ENCODE measurements at regions not wholly inside any gene's neighbourhood (a gene's known extent, or its start where the extent isn't known, plus 50 kb on each side); places are given as distances from the start of the nearest gene placed in this dataset.

DNA sequence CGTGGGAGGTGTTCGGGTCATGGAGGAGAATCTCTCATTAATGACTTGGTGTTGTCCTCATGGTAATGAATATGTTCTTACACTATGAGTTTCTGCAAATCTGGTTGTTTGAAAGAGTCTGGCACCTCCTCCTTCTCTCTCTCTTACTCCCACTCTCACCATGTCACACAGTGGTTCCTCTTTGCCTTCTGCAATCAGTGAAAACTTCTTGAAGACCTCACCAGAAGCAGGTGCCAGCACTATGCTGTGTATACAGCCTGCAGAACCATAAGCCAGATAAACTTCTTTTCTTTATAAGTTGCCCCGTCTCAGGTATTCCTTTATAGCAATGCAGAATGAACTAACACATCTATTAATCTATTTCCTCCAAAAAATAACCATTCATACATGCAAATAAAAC, 275.0 kb downstream of the ANTXR2 start:
- 88 to 90% methylated on average over 3 of the region's 3 CpGs for WGBS, 2 donors
- Histone ChIP-seq H3K27ac (no peak overlapping the region), H3K9me3 (no peaks in the 10 kb centered on the region), H3K4me3 (replicated peaks in 1 of 3) (no peak overlapping the region), H3K27me3 (no peaks in the 10 kb centered on the region), H3K36me3 (no peaks in the 10 kb centered on the region), H3K4me1 (no peaks in the 10 kb centered on the region)
- no peak for DNase-seq
- intact Hi-C loops (cut with DNase I) = no loop called here
- TF ChIP-seq, protein P1, sequence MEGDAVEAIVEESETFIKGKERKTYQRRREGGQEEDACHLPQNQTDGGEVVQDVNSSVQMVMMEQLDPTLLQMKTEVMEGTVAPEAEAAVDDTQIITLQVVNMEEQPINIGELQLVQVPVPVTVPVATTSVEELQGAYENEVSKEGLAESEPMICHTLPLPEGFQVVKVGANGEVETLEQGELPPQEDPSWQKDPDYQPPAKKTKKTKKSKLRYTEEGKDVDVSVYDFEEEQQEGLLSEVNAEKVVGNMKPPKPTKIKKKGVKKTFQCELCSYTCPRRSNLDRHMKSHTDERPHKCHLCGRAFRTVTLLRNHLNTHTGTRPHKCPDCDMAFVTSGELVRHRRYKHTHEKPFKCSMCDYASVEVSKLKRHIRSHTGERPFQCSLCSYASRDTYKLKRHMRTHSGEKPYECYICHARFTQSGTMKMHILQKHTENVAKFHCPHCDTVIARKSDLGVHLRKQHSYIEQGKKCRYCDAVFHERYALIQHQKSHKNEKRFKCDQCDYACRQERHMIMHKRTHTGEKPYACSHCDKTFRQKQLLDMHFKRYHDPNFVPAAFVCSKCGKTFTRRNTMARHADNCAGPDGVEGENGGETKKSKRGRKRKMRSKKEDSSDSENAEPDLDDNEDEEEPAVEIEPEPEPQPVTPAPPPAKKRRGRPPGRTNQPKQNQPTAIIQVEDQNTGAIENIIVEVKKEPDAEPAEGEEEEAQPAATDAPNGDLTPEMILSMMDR (IDR thresholded peaks at IDR 0.05) = no peak

DNA sequence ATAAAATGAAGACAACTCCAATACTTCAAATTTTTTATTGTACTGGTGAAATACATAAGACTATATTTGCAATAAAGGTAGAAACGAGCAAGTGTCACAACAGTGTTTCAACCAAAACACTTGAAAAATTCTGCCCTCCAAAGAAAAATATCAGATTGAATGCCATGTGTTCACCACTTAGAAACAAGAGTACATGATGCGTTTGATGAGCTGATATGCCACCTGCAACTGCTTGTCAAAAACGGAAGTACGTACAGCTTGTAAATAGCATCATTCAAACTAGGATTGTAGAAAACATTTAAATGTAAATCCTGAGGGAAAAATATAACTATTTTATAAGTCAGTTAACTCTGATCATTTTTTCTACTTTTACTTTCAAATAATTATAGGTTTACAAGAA, 276.1 kb downstream of the ANTXR2 start:
- H3K27ac ChIP-seq = no peak overlapping the region
- no peaks in the 10 kb centered on the region for H3K36me3 ChIP-seq
- no peaks in the 10 kb centered on the region for H3K4me1 ChIP-seq
- H3K4me3 ChIP-seq (replicated peaks in 1 of 3) = no peak overlapping the region
- no peaks in the 10 kb centered on the region for H3K9me3 ChIP-seq
- intact Hi-C loops (cut with DNase I) = no loop called here
- WGBS, 2 donors = 71 to 82% methylated on average over 4 of the region's 4 CpGs
- DNase-seq = no peak
- no peaks in the 10 kb centered on the region for H3K27me3 ChIP-seq
- TF ChIP-seq POLR2A (IDR thresholded peaks at IDR 0.05) = no peak
- TF ChIP-seq, protein P1 (IDR thresholded peaks at IDR 0.05) = no peak

DNA sequence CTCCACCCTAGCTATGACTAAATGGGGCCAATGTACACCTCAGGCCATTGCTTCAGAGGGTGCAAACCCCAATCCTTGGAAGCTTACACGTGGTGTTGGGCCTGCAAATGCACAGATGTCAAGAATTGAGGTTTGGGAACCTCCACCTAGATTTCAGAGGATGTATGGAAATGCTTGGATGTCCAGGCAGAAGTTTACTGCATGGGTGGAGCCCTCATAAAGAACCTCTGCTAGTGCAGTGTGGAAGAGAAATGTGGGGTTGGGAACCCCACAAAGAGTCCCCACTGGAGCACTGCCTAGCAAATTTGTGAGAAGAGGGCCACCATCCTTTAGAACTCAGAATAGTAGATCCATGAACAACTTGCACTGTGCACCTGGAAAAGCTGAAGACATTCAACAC, 284.1 kb downstream of the ANTXR2 start:
- no peaks in the 10 kb centered on the region for H3K4me1 ChIP-seq
- no peaks in the 10 kb centered on the region for H3K9me3 ChIP-seq
- no peak overlapping the region for H3K4me3 ChIP-seq (replicated peaks in 1 of 3)
- H3K27me3 ChIP-seq = no peaks in the 10 kb centered on the region
- no peak for DNase-seq
- no peak overlapping the region for H3K27ac ChIP-seq
- WGBS, 2 donors = 18 to 25% methylated on average over 1 of the region's 1 CpG
- TF ChIP-seq POLR2A (IDR thresholded peaks at IDR 0.05) = no peak
- TF ChIP-seq, protein P1 (IDR thresholded peaks at IDR 0.05) = no peak
- intact Hi-C loops (cut with DNase I) = no loop called here
- no peaks in the 10 kb centered on the region for H3K36me3 ChIP-seq

DNA sequence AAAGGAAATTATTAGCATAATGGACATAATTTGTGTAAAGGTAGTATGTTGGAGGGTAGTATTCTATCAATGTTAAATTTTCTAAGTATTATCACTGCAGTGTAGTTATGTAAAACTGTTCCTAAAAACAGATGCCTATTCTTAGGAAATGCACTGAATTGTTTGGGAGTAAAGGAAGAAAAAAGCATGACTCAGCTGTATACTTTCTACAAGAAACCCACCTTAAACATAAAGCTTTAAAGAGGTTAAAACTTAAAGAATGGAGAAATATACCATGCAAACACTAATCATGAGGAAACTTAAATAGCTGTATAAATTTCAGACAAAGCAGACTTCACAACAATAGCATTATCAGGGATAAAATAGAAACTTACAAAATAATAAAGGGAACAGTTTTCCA, 292.9 kb downstream of the ANTXR2 start:
- H3K36me3 ChIP-seq = no peaks in the 10 kb centered on the region
- DNase-seq = no peak
- H3K4me3 ChIP-seq (replicated peaks in 1 of 3) = no peak overlapping the region
- H3K9me3 ChIP-seq = no peaks in the 10 kb centered on the region
- TF ChIP-seq POLR2A (IDR thresholded peaks at IDR 0.05) = no peak
- TF ChIP-seq, protein P1 (IDR thresholded peaks at IDR 0.05) = no peak
- no peaks in the 10 kb centered on the region for H3K4me1 ChIP-seq
- H3K27me3 ChIP-seq = no peaks in the 10 kb centered on the region
- intact Hi-C loops (cut with DNase I) = no loop called here
- no peak overlapping the region for H3K27ac ChIP-seq

DNA sequence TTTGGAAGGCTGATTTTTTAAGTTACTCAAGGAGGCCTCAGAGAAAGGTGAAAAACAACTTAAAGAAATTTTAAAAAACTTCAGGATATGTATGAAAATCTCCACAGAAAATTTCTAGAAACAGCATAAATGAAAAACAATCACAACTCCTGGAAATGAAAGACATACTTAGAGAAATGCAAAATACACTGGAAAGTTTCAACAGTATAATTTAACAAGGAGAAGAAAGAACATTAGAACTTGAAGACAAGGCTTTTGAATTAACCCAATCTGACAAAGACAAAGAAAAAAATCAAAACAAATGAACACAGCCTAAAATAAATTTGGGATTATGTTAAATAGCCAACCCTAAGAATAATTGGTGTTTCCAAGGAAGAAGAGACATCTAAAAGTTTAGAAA, 300.5 kb downstream of the ANTXR2 start:
- Histone ChIP-seq H3K27me3 (no peaks in the 10 kb centered on the region), H3K4me1 (no peaks in the 10 kb centered on the region), H3K9me3 (no peaks in the 10 kb centered on the region), H3K36me3 (no peaks in the 10 kb centered on the region), H3K27ac (no peak overlapping the region), H3K4me3 (replicated peaks in 1 of 3) (no peak overlapping the region)
- DNase-seq = no peak
- intact Hi-C loops (cut with DNase I) = no loop called here
- no peak for TF ChIP-seq POLR2A (IDR thresholded peaks at IDR 0.05)
- TF ChIP-seq, protein P1 (IDR thresholded peaks at IDR 0.05) = no peak

Data from thyroid gland (tissue), 4 donors.